DMS 273 (cell line): ENCODE measurements at regions not wholly inside any gene's neighbourhood (a gene's known extent, or its start where the extent isn't known, plus 50 kb on each side); places are given as distances from the start of the nearest gene placed in this dataset.
A peak's percentile ranks its signal among the peaks of the same experiment; 100 is the strongest.

Source experiments
- DNase-seq: peaks from one replicate; lab custom pipeline; 2025; ENCODE audit not compliant: unreplicated experiment; lab: John Stamatoyannopoulos, UW

- no peak for DNase-seq
Observed at GRCh38 chr11:15483205-15483604, 368.5 kb downstream of the INSC start.

- DNase-seq = no peak
Observed at GRCh38 chr11:15484398-15484797, 369.7 kb downstream of the INSC start.

- no peak for DNase-seq
Observed at GRCh38 chr11:15485432-15485831, 370.7 kb downstream of the INSC start.

GRCh38 chr11:15489281-15489680 lies 374.6 kb downstream of the INSC start:
- no peak for DNase-seq

GRCh38 chr11:15490535-15490934 lies 375.8 kb downstream of the INSC start:
- DNase-seq = no peak

GRCh38 chr11:15493066-15493465 lies 378.3 kb downstream of the INSC start:
- DNase-seq = no peak

GRCh38 chr11:15493921-15494620 lies 379.3 kb downstream of the INSC start:
- DNase-seq = peak; percentile 10

- DNase-seq = no peak
Observed at GRCh38 chr11:15494740-15495139, 380.0 kb downstream of the INSC start.

- no peak for DNase-seq
Observed at GRCh38 chr11:15495462-15495861, 380.7 kb downstream of the INSC start.

GRCh38 chr11:15497366-15497765 lies 382.6 kb downstream of the INSC start:
- DNase-seq = no peak

- peak; percentile 7 for DNase-seq
Observed at GRCh38 chr11:15499674-15500073, 385.0 kb downstream of the INSC start.

GRCh38 chr11:15500643-15501042 lies 385.9 kb downstream of the INSC start:
- DNase-seq = no peak

- DNase-seq = no peak
Observed at GRCh38 chr11:15501566-15501965, 386.8 kb downstream of the INSC start.

- no peak for DNase-seq
Observed at GRCh38 chr11:15505155-15505554, 390.4 kb downstream of the INSC start.

GRCh38 chr11:15507592-15507991 lies 392.9 kb downstream of the INSC start:
- DNase-seq = peak; percentile 73

GRCh38 chr11:15509082-15509481 lies 394.4 kb downstream of the INSC start:
- DNase-seq = no peak

- DNase-seq = no peak
Observed at GRCh38 chr11:15519124-15519791, 404.5 kb downstream of the INSC start.

- DNase-seq = no peak
Observed at GRCh38 chr11:15519911-15520310, 405.2 kb downstream of the INSC start.

- no peak for DNase-seq
Observed at GRCh38 chr11:15523543-15523942, 408.8 kb downstream of the INSC start.

GRCh38 chr11:15525582-15525981 lies 410.9 kb downstream of the INSC start:
- DNase-seq = peak; percentile 1

- no peak for DNase-seq
Observed at GRCh38 chr11:15526032-15526431, 411.3 kb downstream of the INSC start.

- no peak for DNase-seq
Observed at GRCh38 chr11:15526859-15527450, 412.2 kb downstream of the INSC start.
